ENCODE measurements at regions not wholly inside any gene's neighbourhood (a gene's known extent, or its start where the extent isn't known, plus 50 kb on each side); places are given as distances from the start of the nearest gene placed in this dataset.

DNA sequence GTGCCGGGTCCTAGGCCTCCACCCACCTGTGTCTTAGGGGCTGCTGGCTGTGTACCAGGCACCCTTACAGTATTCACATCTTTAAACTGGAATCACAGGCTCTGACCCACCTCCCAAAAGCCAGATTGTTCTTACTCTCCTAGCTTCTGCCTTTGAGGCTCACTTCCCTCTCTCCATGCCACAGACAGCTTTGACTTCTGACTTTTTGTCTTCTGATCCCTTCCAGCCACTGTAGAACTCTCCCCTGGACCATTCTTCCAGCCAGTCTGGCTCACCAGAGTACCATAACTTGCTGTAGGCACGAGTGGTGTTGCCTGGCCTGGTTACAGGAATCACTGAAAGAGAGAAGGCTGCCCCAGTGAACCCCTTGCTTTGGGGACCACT is 58.1 kb upstream of the STUM start:
- Histone ChIP-seq H3K36me3 (no peaks in the 10 kb centered on the region), H3K27ac (no peak overlapping the region), H3K4me3 (no peak overlapping the region), H3K4me1 (no peaks in the 10 kb centered on the region), H3K9me3 (no peaks in the 10 kb centered on the region), H3K27me3 (ENCODE audit: low read depth) (no peaks in the 10 kb centered on the region)
- intact Hi-C loops (cut with DNase I) = no loop called here
- TF ChIP-seq, protein P1, sequence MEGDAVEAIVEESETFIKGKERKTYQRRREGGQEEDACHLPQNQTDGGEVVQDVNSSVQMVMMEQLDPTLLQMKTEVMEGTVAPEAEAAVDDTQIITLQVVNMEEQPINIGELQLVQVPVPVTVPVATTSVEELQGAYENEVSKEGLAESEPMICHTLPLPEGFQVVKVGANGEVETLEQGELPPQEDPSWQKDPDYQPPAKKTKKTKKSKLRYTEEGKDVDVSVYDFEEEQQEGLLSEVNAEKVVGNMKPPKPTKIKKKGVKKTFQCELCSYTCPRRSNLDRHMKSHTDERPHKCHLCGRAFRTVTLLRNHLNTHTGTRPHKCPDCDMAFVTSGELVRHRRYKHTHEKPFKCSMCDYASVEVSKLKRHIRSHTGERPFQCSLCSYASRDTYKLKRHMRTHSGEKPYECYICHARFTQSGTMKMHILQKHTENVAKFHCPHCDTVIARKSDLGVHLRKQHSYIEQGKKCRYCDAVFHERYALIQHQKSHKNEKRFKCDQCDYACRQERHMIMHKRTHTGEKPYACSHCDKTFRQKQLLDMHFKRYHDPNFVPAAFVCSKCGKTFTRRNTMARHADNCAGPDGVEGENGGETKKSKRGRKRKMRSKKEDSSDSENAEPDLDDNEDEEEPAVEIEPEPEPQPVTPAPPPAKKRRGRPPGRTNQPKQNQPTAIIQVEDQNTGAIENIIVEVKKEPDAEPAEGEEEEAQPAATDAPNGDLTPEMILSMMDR (IDR thresholded peaks at IDR 0.05) = no peak
- DNase-seq (no peak), ATAC-seq (no peak)

DNA sequence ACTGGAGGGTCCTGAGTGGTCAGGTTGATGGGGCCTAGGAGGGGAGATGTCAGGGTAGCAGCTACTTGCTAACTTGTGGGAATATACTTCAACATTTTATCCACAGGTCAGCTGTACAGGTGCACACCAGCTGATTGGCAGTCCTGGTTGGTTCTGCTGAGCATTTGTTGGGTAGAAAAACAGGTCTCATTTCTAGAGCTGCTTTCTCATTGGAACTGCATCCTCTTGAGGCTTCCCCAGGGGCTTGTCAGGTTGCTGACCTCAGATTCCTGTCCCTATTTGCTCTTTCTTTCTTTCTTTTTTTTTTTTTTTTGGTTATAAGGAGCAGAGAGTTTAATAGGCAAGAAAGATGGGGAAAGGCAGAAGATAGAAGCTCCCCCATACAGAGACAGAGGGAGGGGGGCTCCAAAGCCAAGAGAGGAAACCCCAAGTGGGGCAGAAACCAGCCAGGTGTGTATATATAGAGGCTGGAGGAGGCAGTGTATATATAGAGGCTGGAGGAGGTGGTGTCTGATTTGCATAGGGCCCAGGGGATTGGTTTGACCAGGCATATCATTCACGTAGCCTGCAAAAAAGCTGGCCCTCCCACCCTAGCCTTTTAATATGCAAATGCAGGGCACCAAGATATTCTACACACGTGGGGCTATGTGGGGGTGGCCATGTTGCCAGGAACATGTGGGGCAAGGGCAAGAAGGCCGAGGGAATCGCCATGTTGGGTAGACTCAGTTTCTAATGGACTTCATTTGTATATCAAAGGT is 57.3 kb upstream of the STUM start:
- Histone ChIP-seq H3K4me3 (no peak overlapping the region), H3K27ac (no peak overlapping the region), H3K4me1 (no peaks in the 10 kb centered on the region), H3K9me3 (no peaks in the 10 kb centered on the region), H3K36me3 (no peaks in the 10 kb centered on the region), H3K27me3 (ENCODE audit: low read depth) (no peaks in the 10 kb centered on the region)
- TF ChIP-seq, protein P1 (IDR thresholded peaks at IDR 0.05) = no peak
- ATAC-seq (no peak), DNase-seq (no peak)
- intact Hi-C loops (cut with DNase I) = no loop called here

DNA sequence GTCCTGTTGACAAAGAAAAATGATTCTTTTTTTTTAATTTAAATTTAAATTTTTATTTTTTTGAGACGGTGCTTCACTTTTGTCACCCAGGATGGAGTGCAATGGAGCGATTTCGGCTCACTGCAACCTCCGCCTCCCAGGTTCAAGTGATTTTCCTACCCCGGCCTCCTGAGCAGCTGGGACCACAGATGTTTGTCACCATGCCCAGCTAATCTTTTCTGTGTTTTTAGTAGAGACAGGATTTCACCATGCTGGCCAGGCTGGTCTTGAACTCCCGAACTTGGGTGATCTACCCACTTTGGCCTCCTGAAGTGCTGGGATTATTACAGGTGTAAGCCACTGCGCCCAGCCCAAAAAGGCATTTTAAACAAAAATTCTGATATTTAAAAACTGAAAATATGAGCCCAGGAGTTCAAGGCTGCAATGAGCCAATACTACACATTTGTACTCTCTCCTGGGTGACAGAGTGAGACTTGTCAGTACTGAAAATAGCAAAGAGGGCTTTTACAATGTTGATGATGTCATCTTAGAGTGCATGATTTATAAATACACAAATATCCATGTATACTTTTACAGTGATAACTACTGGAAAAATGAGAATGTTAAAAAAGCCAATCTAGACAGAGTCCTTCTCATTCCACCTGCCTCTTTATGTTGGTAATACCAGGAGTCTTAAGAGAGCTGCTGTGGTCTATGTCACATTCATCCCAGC is 56.0 kb upstream of the STUM start:
- no peaks in the 10 kb centered on the region for H3K27me3 ChIP-seq (ENCODE audit: low read depth)
- H3K36me3 ChIP-seq = no peaks in the 10 kb centered on the region
- no peaks in the 10 kb centered on the region for H3K4me1 ChIP-seq
- ATAC-seq (no peak), DNase-seq (no peak)
- H3K9me3 ChIP-seq = no peaks in the 10 kb centered on the region
- TF ChIP-seq, protein P1 (IDR thresholded peaks at IDR 0.05) = no peak
- H3K4me3 ChIP-seq = no peak overlapping the region
- H3K27ac ChIP-seq = no peak overlapping the region
- intact Hi-C loops (cut with DNase I) = no loop called here

DNA sequence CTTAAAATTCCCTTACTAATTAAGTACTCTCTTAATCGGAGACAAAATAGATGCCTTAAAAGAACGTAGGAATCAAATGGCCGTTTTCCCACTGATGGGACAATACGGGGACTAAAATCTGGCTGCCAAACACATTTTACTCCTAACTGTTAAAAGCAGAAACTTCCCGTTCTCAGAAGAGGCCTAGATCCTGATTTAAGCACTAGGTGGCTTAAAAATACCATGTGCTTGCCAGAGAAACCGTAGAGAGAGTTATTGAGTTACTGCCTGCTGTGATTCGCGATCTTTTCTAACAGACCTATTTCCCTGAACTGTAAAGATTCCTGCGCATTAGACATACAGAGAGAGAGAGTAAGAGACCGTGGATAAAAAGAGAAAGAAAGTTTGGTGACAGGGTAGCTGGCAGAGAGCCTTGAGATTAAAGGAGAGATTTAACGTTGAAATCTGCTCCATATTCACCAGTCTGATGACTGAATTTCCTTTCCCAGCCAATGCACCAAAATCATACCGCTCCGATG is 54.4 kb upstream of the STUM start:
- intact Hi-C loops (cut with DNase I) = no loop called here
- Histone ChIP-seq H3K27me3 (ENCODE audit: low read depth) (no peaks in the 10 kb centered on the region), H3K36me3 (no peaks in the 10 kb centered on the region), H3K9me3 (no peaks in the 10 kb centered on the region), H3K4me3 (no peak overlapping the region), H3K4me1 (no peaks in the 10 kb centered on the region), H3K27ac (no peak overlapping the region)
- ATAC-seq (no peak), DNase-seq (no peak)
- TF ChIP-seq, protein P1 (IDR thresholded peaks at IDR 0.05) = no peak

DNA sequence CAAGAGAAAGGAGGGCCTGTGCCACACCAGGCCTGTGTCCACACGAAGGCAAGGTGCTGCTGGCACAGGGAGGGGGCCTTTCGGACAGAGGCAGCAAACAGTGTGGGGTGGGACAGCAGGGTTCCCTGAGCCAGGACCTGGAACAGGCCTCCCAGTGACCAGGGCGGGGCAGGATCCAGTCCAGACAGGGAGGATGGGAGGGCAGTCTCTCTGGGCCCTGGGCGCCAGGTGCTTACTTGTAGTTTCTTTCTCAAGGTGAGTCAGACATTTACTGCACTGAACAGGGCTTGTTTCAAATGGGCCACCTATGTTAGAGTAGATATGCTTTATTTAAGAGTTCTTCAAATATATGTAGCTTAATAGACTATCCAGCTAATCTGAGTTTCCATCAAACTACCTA is 52.8 kb upstream of the STUM start:
- no peak for ATAC-seq
- intact Hi-C loops (cut with DNase I) = no loop called here
- no peak for DNase-seq

More for the DNA sequence above, 52.8 kb upstream of the STUM start:
- H3K27me3 ChIP-seq (ENCODE audit: low read depth) = no peaks in the 10 kb centered on the region
- H3K36me3 ChIP-seq = no peaks in the 10 kb centered on the region
- H3K9me3 ChIP-seq = no peaks in the 10 kb centered on the region
- TF ChIP-seq, protein P1 (IDR thresholded peaks at IDR 0.05) = no peak
- H3K4me1 ChIP-seq = no peaks in the 10 kb centered on the region
- no peak overlapping the region for H3K27ac ChIP-seq
- H3K4me3 ChIP-seq = no peak overlapping the region

Measured in lower lobe of right lung (tissue), 2 donors.